AG04450 (cell line): ENCODE measurements at regions not wholly inside any gene's neighbourhood (a gene's known extent, or its start where the extent isn't known, plus 50 kb on each side); places are given as distances from the start of the nearest gene placed in this dataset.

Experiments
- CTCF ChIA-PET: fragments of 300-600, 350-600 bp; formaldehyde crosslinking; extraction: SDS; loops from one replicate; lab custom pipeline; 2022; ENCODE audit warnings: antibody characterized with exemption, inconsistent platforms; lab: Charles Lee
- POLR2A ChIA-PET: fragments of 350-600 bp; formaldehyde crosslinking; extraction: SDS; loops from one replicate; lab custom pipeline; 2021; ENCODE audit warnings: antibody characterized with exemption, inconsistent platforms; lab: Yijun Ruan, JAX
- DNase-seq: peaks from one replicate; pipeline ENCODE4 v3.0.0-alpha.2; 2011; ENCODE audit warnings: low read depth, low spot score
- H3K27ac ChIP-seq: one replicate; pipeline ENCODE4 v1.5.1; 2012; ENCODE audit warnings: low read depth, low read length, control low read depth
- H3K27me3 ChIP-seq: one replicate; pipeline ENCODE4 v1.6.0; 2012; ENCODE audit warnings: low read length; ENCODE audit not compliant: control insufficient read depth, insufficient read depth
- H3K4me3 ChIP-seq: 2 replicates; pipeline ENCODE4 v1.5.1; 2011; ENCODE audit warnings: mild to moderate bottlenecking, low read depth, low read length, control low read depth
- H3K9me3 ChIP-seq: 2 replicates; pipeline ENCODE4 v1.5.1; 2012; ENCODE audit warnings: low read length; ENCODE audit not compliant: control insufficient read depth, insufficient read depth
- CTCF ChIP-seq: IDR thresholded peaks from 2 replicates; pipeline ENCODE4 v1.5.1; 2011; ENCODE audit warnings: low read depth, low read length, control low read depth, inconsistent platforms

- Histone ChIP-seq H3K9me3 (peaks cover 6% of the 10 kb centered on the region; the same call in 1 of the 2 replicates), H3K27me3 (no peaks in the 10 kb centered on the region), H3K27ac (no peak overlapping the region), H3K4me3 (no peak overlapping the region)
- DNase-seq: no peak
- ChIA-PET CTCF (interaction anchor here (0.5 kb wide), 1 partner anchor 895 kb away, joined by 4 read pairs; no protein-coding TSS in a partner anchor), POLR2A (no interaction called here)
- TF ChIP-seq CTCF: no peak
Observed at GRCh38 chr20:11281768-11282167, 608.0 kb upstream of the JAG1 start.

DNA sequence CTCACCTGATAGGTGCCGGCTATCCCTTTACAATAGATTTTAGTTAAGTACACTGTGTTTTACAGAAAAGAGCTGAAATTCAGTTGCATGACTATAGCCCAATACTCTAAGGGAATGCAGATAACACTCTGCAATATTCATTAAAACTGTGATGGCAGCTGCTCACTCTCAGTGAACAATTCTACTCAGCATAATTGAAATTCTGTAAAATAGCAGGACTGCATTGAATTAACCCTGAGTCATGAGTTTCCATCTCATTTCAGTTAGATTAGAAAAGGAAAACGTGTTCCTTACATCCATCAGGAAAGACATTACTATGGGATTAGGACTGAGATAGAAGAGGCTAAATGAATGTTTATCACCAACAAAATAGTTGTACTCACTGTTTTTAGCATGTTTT lies 613.3 kb upstream of the JAG1 start:
- ChIA-PET CTCF (no interaction called here), POLR2A (no interaction called here)
- Histone ChIP-seq H3K4me3 (no peak overlapping the region), H3K27ac (no peak overlapping the region), H3K9me3 (no peaks in the 10 kb centered on the region), H3K27me3 (no peaks in the 10 kb centered on the region)
- no peak for TF ChIP-seq CTCF
- no peak for DNase-seq

- H3K4me3 ChIP-seq: no peak overlapping the region
- no peaks in the 10 kb centered on the region for H3K9me3 ChIP-seq
- H3K27me3 ChIP-seq: no peaks in the 10 kb centered on the region
- H3K27ac ChIP-seq: no peak overlapping the region
- CTCF ChIA-PET: no interaction called here
- no peak for TF ChIP-seq CTCF
- no peak for DNase-seq
- POLR2A ChIA-PET: no interaction called here
Observed at GRCh38 chr20:11296221-11296620, 621.5 kb upstream of the BTBD3 start.

GRCh38 chr20:11296951-11297350 lies 620.7 kb upstream of the BTBD3 start:
- Histone ChIP-seq H3K27me3 (no peaks in the 10 kb centered on the region), H3K4me3 (no peak overlapping the region), H3K9me3 (no peaks in the 10 kb centered on the region), H3K27ac (no peak overlapping the region)
- ChIA-PET CTCF (no interaction called here), POLR2A (no interaction called here)
- TF ChIP-seq CTCF: no peak
- no peak for DNase-seq

DNA sequence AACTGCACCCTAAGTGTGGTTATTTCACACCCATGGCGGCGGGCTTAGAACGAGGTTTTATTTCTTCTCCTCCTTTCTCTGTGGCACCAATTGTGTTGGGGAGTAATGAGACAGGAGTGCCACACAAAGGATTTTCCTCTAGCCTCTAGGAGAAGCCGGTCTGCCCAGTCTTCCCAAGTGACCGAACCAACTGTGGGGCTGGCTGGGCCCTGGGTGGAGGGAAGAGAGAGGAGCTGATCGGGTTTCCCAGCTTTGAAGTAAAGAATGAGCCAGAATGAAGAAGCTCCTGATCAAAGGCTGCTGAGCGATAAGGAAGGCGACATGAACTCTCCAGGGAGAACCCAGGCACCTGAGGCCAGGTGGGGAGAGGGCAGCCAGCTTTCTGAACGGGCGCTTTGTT lies 616.0 kb upstream of the BTBD3 start:
- Histone ChIP-seq H3K27ac (no peak overlapping the region), H3K27me3 (no peaks in the 10 kb centered on the region), H3K9me3 (no peaks in the 10 kb centered on the region), H3K4me3 (no peak overlapping the region)
- DNase-seq: no peak
- POLR2A ChIA-PET: interaction anchor here (0.6 kb wide), 1 partner anchor 630 kb away, joined by 3 read pairs; no protein-coding TSS in a partner anchor
- no peak for TF ChIP-seq CTCF
- CTCF ChIA-PET: interaction anchor here (1.0 kb wide), 1 partner anchor 242 kb away, joined by 3 read pairs; no protein-coding TSS in a partner anchor
